K562 (cell line): ENCODE measurements at regions not wholly inside any gene's neighbourhood (a gene's known extent, or its start where the extent isn't known, plus 50 kb on each side); places are given as distances from the start of the nearest gene placed in this dataset.

Source experiments
- ATAC-seq: fragments of 200-7000 bp; cut with Tn5 transposase; 3 replicates; pipeline ENCODE4 v1.9.1; 2020; ENCODE audit warnings: moderate library complexity
- BruUV-seq: library from RNA; stranded (reverse); fragments of 400-500 nt; replicated peaks from 2 replicates; lab custom pipeline; 2021; lab: Mats Ljungman, UMichigan
- CTCF ChIA-PET: fragments of 300-600 bp; formaldehyde crosslinking; extraction: SDS; loops from one replicate; lab custom pipeline; 2021; ENCODE audit warnings: low intra/inter-chr PET ratio; lab: Yijun Ruan, JAX
- POLR2A ChIA-PET: fragments of 300-600, 350-650 bp; sonication (Branson Sonifier 250); formaldehyde crosslinking; extraction: SDS; loops from one replicate; lab custom pipeline; 2021; ENCODE audit warnings: antibody characterized with exemption, inconsistent platforms; lab: Yijun Ruan, JAX
- DNase-seq, 4 experiments: peaks; one replicate each; pipeline versions ENCODE4 v3.0.0 to v3.0.0-alpha.2; 2011 to 2018; ENCODE audit warnings: low spot score in 3 of 4, mixed read lengths in 3 of 4; ENCODE audit errors: extremely low read depth in 1 of 4
- FAIRE-seq: peaks from 2 replicates; lab custom pipeline; 2011; peaks lifted over from hg19 to GRCh38; lab: Jason Lieb, UNC
- H2AFZ ChIP-seq: 2 replicates; pipeline ENCODE4 v1.6.0; 2011; ENCODE audit warnings: low read depth, low read length, control low read depth, inconsistent platforms
- H3K27ac ChIP-seq: fragments of 200-600 bp; 3 replicates; pipeline ENCODE4 v1.8.0; 2011; ENCODE audit warnings: low read depth, mild to moderate bottlenecking, control low read depth, inconsistent platforms, low read length, moderate library complexity, mixed read lengths; ENCODE audit errors: extremely low read depth
- H3K27me3 ChIP-seq, 2 experiments: fragments of 300-600 bp in 1 of 2; 2 replicates in 1 of 2; 3 replicates in 1 of 2; pipeline versions ENCODE4 v1.6.0 to v1.8.0; 2011; ENCODE audit warnings: inconsistent platforms in 2 of 2, low read length in 2 of 2, mild to moderate bottlenecking in 1 of 2, mixed read lengths in 1 of 2, moderate library complexity in 1 of 2; ENCODE audit not compliant: control insufficient read depth in 2 of 2, insufficient read depth in 2 of 2
- H3K36me3 ChIP-seq: fragments of 300-600 bp; 3 replicates; pipeline ENCODE4 v1.8.0; 2011; ENCODE audit warnings: mild to moderate bottlenecking, low read length, inconsistent platforms; ENCODE audit not compliant: control insufficient read depth, insufficient read depth
- H3K4me1 ChIP-seq, 2 experiments: fragments of 200-600 bp in 1 of 2; replicated peaks in 1 of 2; 2 replicates in 1 of 2; 3 replicates in 1 of 2; pipeline versions ENCODE4 v1.5.1 to v1.8.0; 2011; ENCODE audit warnings: inconsistent platforms in 2 of 2, low read length in 2 of 2, mild to moderate bottlenecking in 1 of 2, mixed read lengths in 1 of 2, moderate library complexity in 1 of 2; ENCODE audit not compliant: control insufficient read depth in 2 of 2, insufficient read depth in 2 of 2
- H3K4me2 ChIP-seq: 2 replicates; pipeline ENCODE4 v1.6.1; 2011; ENCODE audit warnings: low read length, control low read depth, inconsistent platforms, mixed read lengths; ENCODE audit not compliant: insufficient read depth
- H3K4me3 ChIP-seq: fragments of 200-600 bp; sonication (generic), shearing (Covaris generic); 2 replicates; pipeline ENCODE4 v1.5.1; 2016; ENCODE audit warnings: control low read depth, inconsistent platforms
- H3K79me2 ChIP-seq: fragments of 200-600 bp; 3 replicates; pipeline ENCODE4 v1.8.0; 2011; ENCODE audit warnings: low read length, inconsistent platforms; ENCODE audit not compliant: control insufficient read depth, insufficient read depth
- H3K9ac ChIP-seq, 2 experiments: 2 replicates each; pipeline versions ENCODE4 v1.6.0 to v1.6.1; 2011; ENCODE audit warnings: low read depth in 2 of 2, low read length in 2 of 2, control low read depth in 1 of 2, inconsistent platforms in 1 of 2, mild to moderate bottlenecking in 1 of 2, mixed read lengths in 1 of 2; ENCODE audit not compliant: insufficient read depth in 1 of 2
- H3K9me1 ChIP-seq: one replicate; pipeline ENCODE4 v1.6.0; 2011; ENCODE audit warnings: inconsistent platforms, mild to moderate bottlenecking, low read length, moderate library complexity; ENCODE audit not compliant: control insufficient read depth, insufficient read depth
- H3K9me3 ChIP-seq: replicated peaks from 2 replicates; pipeline ENCODE4 v1.5.1; 2011; ENCODE audit warnings: low read depth, low read length, inconsistent platforms; ENCODE audit not compliant: control insufficient read depth, insufficient read depth
- H4K20me1 ChIP-seq: replicated peaks from 2 replicates; pipeline ENCODE4 v1.6.1; 2011; ENCODE audit warnings: low read length, inconsistent platforms, mixed read lengths; ENCODE audit not compliant: control insufficient read depth, insufficient read depth
- CREBBP ChIP-seq: IDR thresholded peaks from one replicate; pipeline ENCODE4 v1.6.1; 2012; ENCODE audit warnings: low read depth, mild to moderate bottlenecking, control low read depth, inconsistent platforms, low read length
- DNMT1 ChIP-seq: fragments of 450-650 bp; IDR thresholded peaks from 2 replicates; pipeline ENCODE4 v1.6.1; 2016; ENCODE audit warnings: antibody characterized with exemption, mild to moderate bottlenecking
- NCOA1 ChIP-seq: fragments of 450-650 bp; IDR thresholded peaks from 2 replicates; pipeline ENCODE4 v1.6.1; 2016; ENCODE audit warnings: low read depth
- PCBP2 ChIP-seq: fragments of 200-400 bp; formaldehyde crosslinking; IDR thresholded peaks from 2 replicates; pipeline ENCODE4 v1.6.1; 2018; ENCODE audit warnings: low read length, low read depth, mild to moderate bottlenecking, moderate library complexity; ENCODE audit not compliant: poor library complexity, severe bottlenecking
- RBM34 ChIP-seq: fragments of 200-400 bp; formaldehyde crosslinking; IDR thresholded peaks from 2 replicates; pipeline ENCODE4 v1.6.1; 2018; ENCODE audit warnings: low read length, borderline replicate concordance; ENCODE audit not compliant: insufficient read depth
- ZBTB34 ChIP-seq: fragments of 250-450 bp; sonication (Bioruptor Pico); IDR thresholded peaks from 2 replicates; pipeline ENCODE4 v1.8.0; 2021; ENCODE audit warnings: mild to moderate bottlenecking, moderate library complexity
- WGBS: fragments of 100-300 bp; shearing (Covaris generic); methylation state at CpG from one replicate; pipeline ENCODE4 v1.1.6; 2016; ENCODE audit warnings: low coverage, mixed read lengths; ENCODE audit not compliant: insufficient coverage; ENCODE audit errors: missing lambda C conversion rate; 5-methylcytosine and 5-hydroxymethylcytosine counted together
- in situ Hi-C: fragments of 300-500 bp; cut with MboI; formaldehyde crosslinking; loops from 4 replicates; pipeline ENCODE4 v1.15.0; 2018; ENCODE audit warnings: inconsistent platforms, mixed read lengths
- intact Hi-C: fragments of 100-400 bp; cut with micrococcal nuclease; formaldehyde crosslinking; loops from 2 replicates; pipeline ENCODE4 v1.14.2; 2022

GRCh38 chr4:145348291-145348690, 133.4 kb upstream of the SMAD1 start:
- Histone ChIP-seq H3K9ac (no peak overlapping the region), H4K20me1 (no peaks in the 10 kb centered on the region), H3K36me3 (no peaks in the 10 kb centered on the region), H3K4me2 (no peak overlapping the region), H3K27ac (no peak overlapping the region), H3K79me2 (no peaks in the 10 kb centered on the region), H3K9me1 (no peaks in the 10 kb centered on the region)
- ATAC-seq (no peak), FAIRE-seq (no peak), DNase-seq (no peak)
- intact Hi-C loops: no loop called here
- BruUV-seq: no TSS peak
- POLR2A ChIA-PET: interaction anchor here (0.6 kb wide), 1 partner anchor 40 kb away, joined by 5 read pairs; no protein-coding TSS in a partner anchor
- CTCF ChIA-PET: no interaction called here
- TF ChIP-seq CREBBP (no peak), ZBTB34 (CRISPR knock-in tag) (no peak), RBM34 (no peak), PCBP2 (no peak), DNMT1 (no peak)
- TF ChIP-seq, all 486 proteins: peak for 0
- H3K4me3 ChIP-seq: no peak overlapping the region
- peaks cover 9 to 15% of the 10 kb centered on the region in 2 experiments for H3K27me3 ChIP-seq
- in situ Hi-C loops: no loop called here
- 0% methylated on average over 4 of the region's 4 CpGs for WGBS
- H3K4me1 ChIP-seq: no peaks in the 10 kb centered on the region
- no peak overlapping the region for H2AFZ ChIP-seq
- H3K9me3 ChIP-seq: no peaks in the 10 kb centered on the region

DNA sequence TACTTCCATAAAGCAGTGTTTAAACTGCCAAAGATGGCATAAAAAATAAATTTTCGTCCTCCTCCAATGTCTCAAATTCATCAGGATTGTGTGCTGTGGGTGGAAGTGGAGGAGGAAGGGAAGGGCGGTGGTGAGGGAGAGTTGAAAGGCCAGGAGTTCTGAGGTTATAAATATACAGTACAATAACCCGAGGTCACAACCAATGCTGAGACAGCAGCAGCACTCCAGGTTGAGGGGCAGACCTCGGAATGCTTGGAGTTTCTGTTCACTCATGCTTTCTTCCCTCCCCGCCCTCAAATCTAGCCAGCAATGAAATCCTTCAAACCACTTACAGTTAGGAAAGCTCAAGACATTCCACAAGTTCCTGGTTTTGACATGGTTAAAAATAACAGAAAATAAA, 134.0 kb upstream of the SMAD1 start:
- Histone ChIP-seq H3K4me2 (no peak overlapping the region), H3K9me1 (no peaks in the 10 kb centered on the region), H2AFZ (no peak overlapping the region), H3K9ac (no peak overlapping the region), H3K9me3 (no peaks in the 10 kb centered on the region), H3K27ac (no peak overlapping the region), H3K36me3 (no peaks in the 10 kb centered on the region), H3K4me1 (no peaks in the 10 kb centered on the region), H4K20me1 (no peaks in the 10 kb centered on the region), H3K79me2 (no peaks in the 10 kb centered on the region), H3K4me3 (no peak overlapping the region), H3K27me3 (peaks cover 9 to 15% of the 10 kb centered on the region in 2 experiments)
- intact Hi-C loops: no loop called here
- no peak for FAIRE-seq
- no peak for TF ChIP-seq NCOA1
- no TSS peak for BruUV-seq
- DNase-seq: no peak
- POLR2A ChIA-PET: no interaction called here
- 4% methylated on average over 5 of the region's 5 CpGs for WGBS
- CTCF ChIA-PET: no interaction called here
- in situ Hi-C loops: no loop called here
- ATAC-seq: no peak
